H9 (cell line): ENCODE measurements at regions not wholly inside any gene's neighbourhood (a gene's known extent, or its start where the extent isn't known, plus 50 kb on each side); places are given as distances from the start of the nearest gene placed in this dataset.
A peak's percentile ranks its signal among the peaks of the same experiment; 100 is the strongest.

Experiments
- DNase-seq: peaks from one replicate; pipeline ENCODE4 v3.0.0-alpha.2; 2017
- H2AFZ ChIP-seq: one replicate; pipeline ENCODE4 v1.6.1; 2013; ENCODE audit warnings: mild to moderate bottlenecking, low read length, control low read depth, moderate library complexity
- H2AK5ac ChIP-seq: 2 replicates; pipeline ENCODE4 v1.6.1; 2013; ENCODE audit warnings: low read length, control low read depth, mixed read lengths; ENCODE audit not compliant: insufficient read length
- H2BK120ac ChIP-seq: one replicate; pipeline ENCODE4 v1.6.1; 2013; ENCODE audit warnings: low read depth, mild to moderate bottlenecking, low read length, control low read depth, inconsistent platforms; ENCODE audit not compliant: poor library complexity, severe bottlenecking
- H2BK12ac ChIP-seq: 2 replicates; pipeline ENCODE4 v1.6.1; 2013; ENCODE audit warnings: low read length, control low read depth, mixed read lengths, low read depth; ENCODE audit not compliant: insufficient read length
- H2BK15ac ChIP-seq: 2 replicates; pipeline ENCODE4 v1.6.1; 2013; ENCODE audit warnings: low read depth, low read length, control low read depth
- H2BK20ac ChIP-seq: one replicate; pipeline ENCODE4 v1.6.1; 2013; ENCODE audit warnings: low read depth, mild to moderate bottlenecking, low read length, control low read depth, inconsistent platforms; ENCODE audit not compliant: poor library complexity, severe bottlenecking
- H2BK5ac ChIP-seq: 2 replicates; pipeline ENCODE4 v1.6.1; 2013; ENCODE audit warnings: low read length, control low read depth, mixed read lengths; ENCODE audit not compliant: insufficient read length
- H3K14ac ChIP-seq: 2 replicates; pipeline ENCODE4 v1.6.1; 2013; ENCODE audit warnings: low read length, control low read depth; ENCODE audit not compliant: insufficient read depth
- H3K18ac ChIP-seq: 2 replicates; pipeline ENCODE4 v1.6.1; 2013; ENCODE audit warnings: low read depth, mild to moderate bottlenecking, mixed read lengths, low read length, control low read depth; ENCODE audit not compliant: insufficient read length
- H3K23ac ChIP-seq: 2 replicates; pipeline ENCODE4 v1.6.1; 2013; ENCODE audit warnings: low read length, control low read depth, mixed read lengths, low read depth; ENCODE audit not compliant: insufficient read length
- H3K23me2 ChIP-seq: 2 replicates; pipeline ENCODE4 v1.6.1; 2013; ENCODE audit warnings: low read depth, mild to moderate bottlenecking, mixed read lengths, low read length, control low read depth; ENCODE audit not compliant: insufficient read length, poor library complexity, severe bottlenecking
- H3K27ac ChIP-seq: 2 replicates; pipeline ENCODE4 v1.5.1; 2013; ENCODE audit warnings: low read length, control low read depth, mixed read lengths, low read depth; ENCODE audit not compliant: insufficient read length
- H3K27me3 ChIP-seq: 2 replicates; pipeline ENCODE4 v1.6.1; 2013; ENCODE audit warnings: low read length, control low read depth, inconsistent platforms; ENCODE audit not compliant: insufficient read depth
- H3K4ac ChIP-seq: 2 replicates; pipeline ENCODE4 v1.6.1; 2013; ENCODE audit warnings: low read depth, mild to moderate bottlenecking, control low read depth, inconsistent platforms, low read length, moderate library complexity
- H3K4me1 ChIP-seq: 2 replicates; pipeline ENCODE4 v1.6.1; 2013; ENCODE audit warnings: low read length, control low read depth, inconsistent platforms; ENCODE audit not compliant: insufficient read depth
- H3K4me2 ChIP-seq: 2 replicates; pipeline ENCODE4 v1.6.1; 2013; ENCODE audit warnings: low read length, control low read depth, mixed read lengths; ENCODE audit not compliant: insufficient read length, insufficient read depth
- H3K56ac ChIP-seq: 2 replicates; pipeline ENCODE4 v1.6.1; 2013; ENCODE audit warnings: low read depth, mild to moderate bottlenecking, mixed read lengths, low read length, control low read depth; ENCODE audit not compliant: insufficient read length
- H3K79me1 ChIP-seq: 2 replicates; pipeline ENCODE4 v1.6.1; 2013; ENCODE audit warnings: low read depth, mild to moderate bottlenecking, moderate library complexity, low read length, control low read depth, inconsistent platforms; ENCODE audit not compliant: insufficient read depth, poor library complexity, severe bottlenecking
- H3K79me2 ChIP-seq: 2 replicates; pipeline ENCODE4 v1.6.1; 2013; ENCODE audit warnings: low read length, control low read depth, inconsistent platforms; ENCODE audit not compliant: insufficient read depth
- H3K9ac ChIP-seq: 2 replicates; pipeline ENCODE4 v1.6.1; 2013; ENCODE audit warnings: low read length, control low read depth, mixed read lengths; ENCODE audit not compliant: insufficient read length; ENCODE audit errors: extremely low read depth
- H3K9me3 ChIP-seq: one replicate; pipeline ENCODE4 v1.6.1; 2013; ENCODE audit warnings: low read depth, low read length, inconsistent platforms; ENCODE audit not compliant: control insufficient read depth
- H3T11ph ChIP-seq: one replicate; pipeline ENCODE4 v1.6.1; 2013; ENCODE audit warnings: mild to moderate bottlenecking, low read length, control low read depth, inconsistent platforms
- H4K20me1 ChIP-seq: one replicate; pipeline ENCODE4 v1.6.1; 2013; ENCODE audit not compliant: control insufficient read depth, insufficient read length, insufficient read depth
- H4K5ac ChIP-seq: 2 replicates; pipeline ENCODE4 v1.6.1; 2013; ENCODE audit warnings: low read depth, mild to moderate bottlenecking, mixed read lengths, low read length, control low read depth; ENCODE audit not compliant: insufficient read length
- H4K8ac ChIP-seq: replicated peaks from 2 replicates; pipeline ENCODE4 v1.6.1; 2013; ENCODE audit warnings: low read length, control low read depth, mixed read lengths, low read depth; ENCODE audit not compliant: insufficient read length
- H4K91ac ChIP-seq: 2 replicates; pipeline ENCODE4 v1.6.1; 2013; ENCODE audit warnings: low read depth, mild to moderate bottlenecking, moderate library complexity, mixed read lengths, low read length, control low read depth; ENCODE audit not compliant: insufficient read length
- H3K27ac Mint-ChIP-seq, 3 experiments: 2 replicates in 2 of 3; 3 replicates in 1 of 3; pipeline ENCODE4 v1.8.0; 2020 to 2021; ENCODE audit warnings: mixed read lengths in 3 of 3, mild to moderate bottlenecking in 1 of 3, moderate library complexity in 1 of 3
- H3K27me3 Mint-ChIP-seq: 2 replicates; pipeline ENCODE4 v1.8.0; 2021; ENCODE audit warnings: low read depth, mild to moderate bottlenecking, moderate library complexity, mixed read lengths
- H3K36me3 Mint-ChIP-seq, 3 experiments: 2 replicates in 2 of 3; 3 replicates in 1 of 3; pipeline ENCODE4 v1.8.0; 2020 to 2021; ENCODE audit warnings: low read depth in 3 of 3, mixed read lengths in 3 of 3; ENCODE audit not compliant: insufficient read depth in 1 of 3
- H3K4me1 Mint-ChIP-seq, 2 experiments: 2 replicates each; pipeline ENCODE4 v1.8.0; 2020; ENCODE audit warnings: mixed read lengths in 2 of 2
- H3K4me3 Mint-ChIP-seq, 2 experiments: 2 replicates in 1 of 2; 3 replicates in 1 of 2; pipeline ENCODE4 v1.8.0; 2020 to 2021; ENCODE audit warnings: mild to moderate bottlenecking in 2 of 2, mixed read lengths in 2 of 2, moderate library complexity in 1 of 2
- H3K9me3 Mint-ChIP-seq, 2 experiments: 2 replicates in 1 of 2; 3 replicates in 1 of 2; pipeline ENCODE4 v1.8.0; 2020; ENCODE audit warnings: mild to moderate bottlenecking in 2 of 2, mixed read lengths in 2 of 2, moderate library complexity in 1 of 2
- CTCF ChIP-seq: fragments of 200-600 bp; sonication (generic); conservative IDR thresholded peaks from 3 replicates; pipeline ENCODE4 v1.8.0; 2021; ENCODE audit warnings: antibody characterized with exemption, mild to moderate bottlenecking
- WGBS: extraction: QIAGEN DNeasy Blood & Tissue Kit; methylation state at CpG from one replicate; pipeline ENCODE4 v1.1.7; 2013; ENCODE audit warnings: missing lambda C conversion rate, low lambda C conversion rate, mixed read lengths; ENCODE audit not compliant: insufficient read length; ENCODE audit errors: extremely low coverage; 5-methylcytosine and 5-hydroxymethylcytosine counted together

GRCh38 chr13:55583953-55584593 lies 1556.6 kb upstream of the PRR20A start:
- Histone ChIP-seq H2AFZ (no peak overlapping the region), H2BK5ac (no peak overlapping the region), H3K9me3 (no peaks in the 10 kb centered on the region), H4K20me1 (no peaks in the 10 kb centered on the region), H4K91ac (no peak overlapping the region), H3K4me2 (peak overlapping the region; percentile 67), H3K27me3 (no peaks in the 10 kb centered on the region), H3K23me2 (no peaks in the 10 kb centered on the region), H3T11ph (no peak overlapping the region), H4K8ac (no peak overlapping the region), H3K9ac (no peak overlapping the region), H3K18ac (no peak overlapping the region), H4K5ac (no peak overlapping the region), H3K56ac (no peak overlapping the region), H3K14ac (no peak overlapping the region), H3K4ac (no peak overlapping the region), H2BK120ac (no peak overlapping the region), H2BK20ac (no peak overlapping the region), H2AK5ac (no peak overlapping the region), H2BK15ac (no peak overlapping the region), H2BK12ac (no peak overlapping the region), H3K4me1 (peaks cover 4% of the 10 kb centered on the region; the same call in 1 of the 2 replicates), H3K79me1 (no peaks in the 10 kb centered on the region), H3K23ac (no peak overlapping the region), H3K27ac (peak overlapping the region; percentile 89), H3K79me2 (peaks cover 20% of the 10 kb centered on the region; the same call in 1 of the 2 replicates)
- no peak for TF ChIP-seq CTCF
- peak overlapping the region; percentile 97 to 99 (median 99) for H3K27ac Mint-ChIP-seq
- peaks cover 3% of the 10 kb centered on the region; the same call in 1 of the 2 replicates for H3K27me3 Mint-ChIP-seq
- H3K4me1 Mint-ChIP-seq = peaks cover 31 to 52% of the 10 kb centered on the region in 2 experiments
- peak; percentile 63 for DNase-seq
- peaks cover 57 to 67% (median 65%) of the 10 kb centered on the region in 3 experiments for H3K36me3 Mint-ChIP-seq
- WGBS = no CpG with 5 or more reads among the region's 6 CpGs
- H3K4me3 Mint-ChIP-seq = peak overlapping the region; percentile 97 to 98
- peaks cover 2 to 38% of the 10 kb centered on the region in 2 experiments; a peak in 4 of 5 replicates for H3K9me3 Mint-ChIP-seq
